Tibial artery (tissue), 4 donors: ENCODE measurements at regions not wholly inside any gene's neighbourhood (a gene's known extent, or its start where the extent isn't known, plus 50 kb on each side); places are given as distances from the start of the nearest gene placed in this dataset.

ENCODE experiments used
- DNase-seq, 2 donors: peaks; one replicate each; pipeline ENCODE4 v3.0.0-alpha.2; 2019
- H3K27ac ChIP-seq, 2 donors: fragments of 200-600 bp; sonication (generic) in 1 of 2; 1 replicate in 1 of 2; 2 replicates in 1 of 2; pipeline ENCODE4 v1.5.1; 2018 to 2019; ENCODE audit warnings: mild to moderate bottlenecking in 1 of 2
- H3K27me3 ChIP-seq, 2 donors: fragments of 200-600 bp; sonication (generic) in 1 of 2; one replicate each; pipeline versions ENCODE4 v1.5.1 to v1.6.0; 2016 to 2019
- H3K36me3 ChIP-seq, 3 donors: fragments of 200-600 bp; sonication (generic) in 2 of 3; one replicate each; pipeline ENCODE4 v1.5.1; 2016 to 2019; ENCODE audit warnings: mild to moderate bottlenecking in 2 of 3
- H3K4me1 ChIP-seq, 4 donors: fragments of 200-600 bp; sonication (generic) in 2 of 4; 1 replicate in 3 of 4; 2 replicates in 1 of 4; pipeline ENCODE4 v1.5.1; 2016 to 2019
- H3K4me3 ChIP-seq, 2 donors: fragments of 200-600 bp; sonication (generic) in 1 of 2; 1 replicate in 1 of 2; 2 replicates in 1 of 2; pipeline ENCODE4 v1.5.1; 2018 to 2019; ENCODE audit warnings: mild to moderate bottlenecking in 2 of 2
- H3K9me3 ChIP-seq, 3 donors: fragments of 200-600 bp; sonication (generic) in 1 of 3; one replicate each; pipeline ENCODE4 v1.5.1; 2016 to 2019
- intact Hi-C: fragments of 100-400 bp; cut with DNase I; formaldehyde crosslinking; loops from one replicate; pipeline ENCODE4 v1.15.0; 2023; ENCODE audit warnings: low total_unique reads
- TF ChIP-seq, protein P1 (sequence below), 2 experiments: fragments of 200-600 bp in 1 of 2; fragments of 450-650 bp in 1 of 2; IDR thresholded peaks; one replicate each; pipeline ENCODE4 v1.5.1; 2017 to 2019; ENCODE audit warnings: antibody characterized with exemption in 2 of 2, mild to moderate bottlenecking in 1 of 2, moderate library complexity in 1 of 2

DNA sequence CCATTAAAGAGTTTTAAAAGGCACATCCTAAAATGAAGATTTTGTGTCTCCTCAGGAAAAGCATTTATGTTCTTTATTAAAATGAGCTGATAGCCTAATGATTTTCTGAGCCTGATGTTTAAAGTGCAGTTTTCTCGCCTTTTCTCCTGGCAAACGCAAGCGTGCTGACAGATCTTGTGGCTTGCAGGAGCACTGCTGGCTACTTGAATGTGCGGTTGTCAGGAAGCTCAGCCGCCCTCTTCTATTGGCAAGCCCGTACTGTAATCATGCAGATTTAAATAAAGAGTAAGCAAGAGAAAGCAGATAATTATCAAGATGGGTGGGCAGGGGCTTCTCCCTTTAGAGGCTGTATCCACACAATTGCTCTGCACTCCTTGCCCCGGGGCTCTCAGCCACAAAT lies 139.5 kb upstream of the SPHKAP start:
- intact Hi-C loops = no loop called here
- DNase-seq = no peak
- Histone ChIP-seq H3K27me3 (no peaks in the 10 kb centered on the region), H3K36me3 (no peaks in the 10 kb centered on the region), H3K4me1 (no peaks in the 10 kb centered on the region), H3K9me3 (no peaks in the 10 kb centered on the region), H3K27ac (no peak overlapping the region), H3K4me3 (no peak overlapping the region)
- TF ChIP-seq, protein P1, sequence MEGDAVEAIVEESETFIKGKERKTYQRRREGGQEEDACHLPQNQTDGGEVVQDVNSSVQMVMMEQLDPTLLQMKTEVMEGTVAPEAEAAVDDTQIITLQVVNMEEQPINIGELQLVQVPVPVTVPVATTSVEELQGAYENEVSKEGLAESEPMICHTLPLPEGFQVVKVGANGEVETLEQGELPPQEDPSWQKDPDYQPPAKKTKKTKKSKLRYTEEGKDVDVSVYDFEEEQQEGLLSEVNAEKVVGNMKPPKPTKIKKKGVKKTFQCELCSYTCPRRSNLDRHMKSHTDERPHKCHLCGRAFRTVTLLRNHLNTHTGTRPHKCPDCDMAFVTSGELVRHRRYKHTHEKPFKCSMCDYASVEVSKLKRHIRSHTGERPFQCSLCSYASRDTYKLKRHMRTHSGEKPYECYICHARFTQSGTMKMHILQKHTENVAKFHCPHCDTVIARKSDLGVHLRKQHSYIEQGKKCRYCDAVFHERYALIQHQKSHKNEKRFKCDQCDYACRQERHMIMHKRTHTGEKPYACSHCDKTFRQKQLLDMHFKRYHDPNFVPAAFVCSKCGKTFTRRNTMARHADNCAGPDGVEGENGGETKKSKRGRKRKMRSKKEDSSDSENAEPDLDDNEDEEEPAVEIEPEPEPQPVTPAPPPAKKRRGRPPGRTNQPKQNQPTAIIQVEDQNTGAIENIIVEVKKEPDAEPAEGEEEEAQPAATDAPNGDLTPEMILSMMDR (IDR thresholded peaks at IDR 0.05) = no peak

GRCh38 chr2:228318218-228318617 lies 136.7 kb upstream of the SPHKAP start:
- DNase-seq = no peak
- Histone ChIP-seq H3K36me3 (no peaks in the 10 kb centered on the region), H3K27ac (no peak overlapping the region), H3K9me3 (no peaks in the 10 kb centered on the region), H3K4me3 (no peak overlapping the region), H3K27me3 (no peaks in the 10 kb centered on the region), H3K4me1 (no peaks in the 10 kb centered on the region)
- TF ChIP-seq, protein P1 (IDR thresholded peaks at IDR 0.05) = no peak
- intact Hi-C loops = no loop called here

DNA sequence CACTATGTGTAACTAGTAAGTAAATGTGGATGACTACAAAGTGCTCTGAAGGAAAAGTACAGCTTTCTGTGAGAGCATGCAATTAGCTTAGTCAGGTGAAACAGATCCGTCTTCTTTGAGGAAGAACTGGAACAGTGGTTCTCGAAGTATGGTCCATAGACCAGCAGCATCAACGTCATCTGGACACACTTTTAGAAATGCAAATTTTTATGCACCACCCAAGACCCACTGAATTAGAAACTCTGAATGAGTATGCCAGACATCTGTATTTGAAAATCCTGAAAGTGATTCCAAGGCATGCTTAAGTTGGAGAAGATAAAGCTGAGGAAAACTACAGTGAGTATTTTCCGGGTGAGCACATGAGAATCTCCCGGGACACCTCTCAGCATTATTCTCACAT lies 130.7 kb upstream of the SPHKAP start:
- Histone ChIP-seq H3K4me1 (no peaks in the 10 kb centered on the region), H3K9me3 (no peaks in the 10 kb centered on the region), H3K27me3 (no peaks in the 10 kb centered on the region), H3K4me3 (no peak overlapping the region), H3K27ac (no peak overlapping the region), H3K36me3 (no peaks in the 10 kb centered on the region)
- DNase-seq = no peak
- TF ChIP-seq, protein P1 (IDR thresholded peaks at IDR 0.05) = no peak
- intact Hi-C loops = no loop called here

DNA sequence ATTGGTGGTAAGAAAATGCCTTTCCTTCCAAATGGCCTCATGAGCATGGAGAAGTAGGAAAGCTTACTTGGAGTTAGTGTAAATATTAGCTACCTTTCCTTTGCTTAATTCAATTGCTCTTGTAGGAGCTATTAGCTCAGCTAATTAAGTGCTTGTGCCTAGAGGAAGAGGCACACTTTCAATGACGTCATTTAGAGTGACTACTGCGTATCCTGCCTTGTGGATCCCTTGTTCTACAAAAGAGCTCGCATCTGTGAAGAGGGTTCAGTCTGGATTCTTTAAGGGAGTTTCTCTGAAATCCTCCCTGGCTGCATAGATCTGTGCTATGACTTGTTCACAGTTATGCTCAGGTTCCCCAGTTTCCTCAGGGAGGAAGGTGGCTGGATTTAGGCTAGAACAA lies 122.5 kb upstream of the SPHKAP start:
- H3K27me3 ChIP-seq = no peaks in the 10 kb centered on the region
- no peak for DNase-seq
- H3K27ac ChIP-seq = no peak overlapping the region
- H3K36me3 ChIP-seq = no peaks in the 10 kb centered on the region
- no peak overlapping the region for H3K4me3 ChIP-seq
- intact Hi-C loops = no loop called here
- no peaks in the 10 kb centered on the region for H3K4me1 ChIP-seq
- TF ChIP-seq, protein P1 (IDR thresholded peaks at IDR 0.05) = no peak
- H3K9me3 ChIP-seq = no peaks in the 10 kb centered on the region

DNA sequence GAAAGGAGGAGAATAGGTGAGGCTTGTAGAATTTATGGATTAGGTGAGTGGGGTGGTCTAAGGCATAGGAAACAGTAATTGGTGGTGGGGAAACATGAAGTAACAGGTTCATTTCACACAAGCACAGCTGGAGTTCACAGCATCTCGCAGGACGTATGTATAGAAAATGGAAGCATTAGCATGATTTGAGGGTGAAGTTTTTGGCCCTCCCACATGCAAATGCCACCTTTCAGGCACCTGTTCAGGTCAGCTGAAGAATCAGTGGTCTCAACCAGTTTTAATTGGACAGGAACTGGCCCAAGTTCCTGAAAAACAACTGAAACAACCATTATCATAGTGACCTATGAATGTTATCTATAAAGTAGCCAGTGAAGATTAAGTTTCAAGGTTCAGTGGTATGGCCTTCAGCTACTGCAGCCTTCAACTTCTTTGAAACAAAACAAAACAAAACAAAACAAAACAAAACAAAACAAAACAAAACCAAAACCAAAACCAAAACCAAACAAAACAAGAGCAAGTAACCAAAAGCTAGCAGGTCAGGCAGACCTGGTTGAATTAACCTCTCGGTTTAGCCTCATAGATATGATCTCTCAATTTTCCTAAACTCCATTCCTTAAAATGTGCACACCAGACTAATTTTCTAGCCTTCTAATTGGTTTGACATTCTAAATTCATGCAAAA lies 102.1 kb upstream of the SPHKAP start:
- TF ChIP-seq, protein P1 (IDR thresholded peaks at IDR 0.05) = no peak
- Histone ChIP-seq H3K27ac (no peak overlapping the region), H3K27me3 (no peaks in the 10 kb centered on the region), H3K4me1 (no peaks in the 10 kb centered on the region), H3K36me3 (no peaks in the 10 kb centered on the region), H3K9me3 (no peaks in the 10 kb centered on the region), H3K4me3 (no peak overlapping the region)
- DNase-seq = no peak
- intact Hi-C loops = no loop called here

- no peak for DNase-seq
- intact Hi-C loops = no loop called here
- H3K27me3 ChIP-seq = no peaks in the 10 kb centered on the region
- H3K4me1 ChIP-seq = no peaks in the 10 kb centered on the region
- H3K9me3 ChIP-seq = no peaks in the 10 kb centered on the region
- H3K36me3 ChIP-seq = no peaks in the 10 kb centered on the region
- H3K4me3 ChIP-seq = no peak overlapping the region
- TF ChIP-seq, protein P1 (IDR thresholded peaks at IDR 0.05) = no peak
- H3K27ac ChIP-seq = no peak overlapping the region
Observed at GRCh38 chr2:228282376-228282775, 100.9 kb upstream of the SPHKAP start.
